Mucosa of rectum (tissue), 2 donors: ENCODE measurements at regions not wholly inside any gene's neighbourhood (a gene's known extent, or its start where the extent isn't known, plus 50 kb on each side); places are given as distances from the start of the nearest gene placed in this dataset.

ENCODE experiments used
- H3K27ac ChIP-seq, 2 donors: one replicate each; pipeline ENCODE4 v1.7.0; 2013; ENCODE audit warnings: inconsistent platforms in 2 of 2, low read depth in 2 of 2, low read length in 2 of 2
- H3K27me3 ChIP-seq, 2 donors: one replicate each; pipeline ENCODE4 v1.7.0; 2013; ENCODE audit warnings: low read length in 2 of 2; ENCODE audit not compliant: control insufficient read depth in 2 of 2, insufficient read depth in 2 of 2
- H3K36me3 ChIP-seq, 2 donors: one replicate each; pipeline ENCODE4 v1.7.0; 2013; ENCODE audit warnings: low read length in 2 of 2; ENCODE audit not compliant: control insufficient read depth in 2 of 2, insufficient read depth in 2 of 2
- H3K4me1 ChIP-seq, 2 donors: one replicate each; pipeline ENCODE4 v1.7.0; 2013; ENCODE audit warnings: low read length in 2 of 2, mild to moderate bottlenecking in 1 of 2; ENCODE audit not compliant: control insufficient read depth in 2 of 2, insufficient read depth in 2 of 2
- H3K4me3 ChIP-seq, 2 donors: one replicate each; pipeline ENCODE4 v1.7.0; 2013; ENCODE audit warnings: low read length in 2 of 2
- H3K9ac ChIP-seq, 2 donors: one replicate each; pipeline ENCODE4 v1.7.0; 2013; ENCODE audit warnings: low read length in 2 of 2, low read depth in 1 of 2, mild to moderate bottlenecking in 1 of 2
- H3K9me3 ChIP-seq, 2 donors: one replicate each; pipeline ENCODE4 v1.7.0; 2013; ENCODE audit warnings: low read length in 2 of 2; ENCODE audit not compliant: control insufficient read depth in 2 of 2
- donor health status: healthy.
- donor health status: Normal muscosa, but diverticular disease.

DNA sequence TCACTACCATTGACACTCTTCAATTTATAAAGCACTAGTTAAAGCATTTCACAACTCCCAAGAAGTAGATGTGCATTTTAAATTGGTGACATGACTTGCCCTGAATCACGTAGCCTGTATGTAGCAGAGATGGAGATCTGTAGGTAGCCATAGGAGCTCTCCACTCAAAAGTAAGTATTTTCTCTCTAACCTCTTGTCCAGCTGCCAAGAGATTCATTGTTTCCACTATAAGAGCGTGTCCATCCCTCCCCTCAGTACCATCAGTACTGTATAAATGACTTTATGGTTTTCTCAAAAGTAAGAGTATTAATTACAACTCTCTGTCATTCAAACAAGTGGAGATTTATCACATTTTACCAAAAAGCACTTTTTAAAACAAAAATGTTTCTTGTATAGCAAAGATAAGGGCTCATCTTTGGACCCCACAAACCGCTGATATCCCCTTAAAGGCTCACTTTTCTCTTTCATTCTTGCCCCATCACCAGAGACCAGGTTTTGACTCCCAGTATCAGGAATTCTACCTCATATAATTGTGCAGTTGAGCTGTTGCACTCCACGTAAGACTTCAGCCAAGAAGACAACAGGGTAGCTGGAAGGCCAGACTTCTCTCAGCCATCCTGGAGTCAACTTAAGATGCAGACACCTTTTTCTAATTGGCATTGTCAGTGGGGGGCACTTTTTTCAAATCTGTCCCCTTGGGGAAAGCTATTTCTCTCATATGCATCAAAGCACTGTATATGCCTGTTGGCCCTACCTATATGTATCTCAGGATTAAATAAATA, 78.0 kb upstream of the GALNT5 start:
- Histone ChIP-seq H3K9ac (no peak overlapping the region), H3K9me3 (no peaks in the 10 kb centered on the region), H3K27ac (no peak overlapping the region), H3K4me3 (no peak overlapping the region), H3K27me3 (no peaks in the 10 kb centered on the region), H3K36me3 (no peaks in the 10 kb centered on the region), H3K4me1 (no peaks in the 10 kb centered on the region)

DNA sequence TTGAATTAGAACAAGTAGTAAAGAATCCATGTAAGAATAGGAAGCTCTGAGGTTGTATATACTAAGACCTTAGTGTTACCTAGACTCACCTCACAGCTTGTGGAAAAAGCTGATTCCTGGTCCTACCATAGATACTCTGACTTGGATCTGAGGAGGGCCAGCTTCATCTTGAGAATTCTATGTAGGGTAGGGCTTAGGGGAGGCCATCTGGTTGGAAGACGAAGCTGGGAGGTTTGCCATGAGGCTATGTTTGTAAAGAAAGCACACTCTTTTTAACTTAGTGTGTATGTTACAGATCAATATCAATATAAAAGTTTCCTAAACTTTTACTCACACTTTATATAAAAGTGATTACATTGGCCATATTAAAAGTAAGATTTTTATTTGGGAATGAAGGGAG, 77.1 kb upstream of the GALNT5 start:
- Histone ChIP-seq H3K4me1 (no peaks in the 10 kb centered on the region), H3K27me3 (no peaks in the 10 kb centered on the region), H3K4me3 (no peak overlapping the region), H3K27ac (no peak overlapping the region), H3K9ac (no peak overlapping the region), H3K9me3 (no peaks in the 10 kb centered on the region), H3K36me3 (no peaks in the 10 kb centered on the region)

DNA sequence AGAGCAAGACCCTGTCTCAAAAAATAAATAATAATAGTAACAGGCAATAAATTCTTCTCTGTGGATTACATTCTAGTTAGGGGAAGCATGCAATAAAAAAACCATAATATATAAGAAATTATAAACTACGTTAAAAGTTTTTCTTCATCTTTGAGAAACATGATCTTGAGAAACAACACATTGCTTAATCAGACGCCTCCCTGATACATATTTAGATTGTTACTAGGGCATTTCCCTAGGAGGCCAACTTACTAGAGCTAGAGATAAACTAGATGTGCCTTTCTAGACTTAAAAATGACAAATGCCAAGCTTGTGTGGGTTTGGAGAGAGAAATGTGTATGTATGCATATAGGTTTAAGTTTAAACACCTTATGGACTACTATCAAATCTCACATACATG, 76.3 kb upstream of the GALNT5 start:
- Histone ChIP-seq H3K27ac (no peak overlapping the region), H3K9ac (no peak overlapping the region), H3K9me3 (no peaks in the 10 kb centered on the region), H3K4me3 (no peak overlapping the region), H3K4me1 (no peaks in the 10 kb centered on the region), H3K27me3 (no peaks in the 10 kb centered on the region), H3K36me3 (no peaks in the 10 kb centered on the region)

DNA sequence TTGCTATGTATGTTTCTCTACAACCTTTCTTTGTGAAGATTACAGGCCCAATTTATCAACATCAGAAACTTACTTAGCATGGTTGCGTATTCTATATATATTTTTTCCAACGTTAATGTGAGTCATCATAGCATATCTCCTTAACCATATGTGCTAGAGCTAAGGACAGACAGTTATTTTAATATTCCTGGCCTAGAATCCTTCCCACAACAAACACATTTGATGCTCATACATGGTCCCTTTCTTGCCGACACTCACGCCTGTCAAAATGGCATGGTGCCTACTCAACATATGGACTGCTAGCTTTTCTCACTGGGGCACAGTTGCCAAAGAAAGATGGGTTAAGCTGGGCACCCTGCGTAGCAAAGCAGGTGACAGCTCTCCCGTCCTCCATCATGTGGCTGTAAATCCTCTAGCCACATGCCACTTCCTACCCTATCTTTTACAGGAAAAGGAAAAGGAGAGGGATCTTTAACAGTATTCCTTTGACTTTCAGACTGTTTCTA, 75.2 kb upstream of the GALNT5 start:
- Histone ChIP-seq H3K27ac (peak overlapping the region in 1 of 2 donors; percentile 5), H3K9me3 (no peaks in the 10 kb centered on the region), H3K27me3 (no peaks in the 10 kb centered on the region), H3K4me1 (no peaks in the 10 kb centered on the region), H3K4me3 (no peak overlapping the region), H3K9ac (no peak overlapping the region), H3K36me3 (no peaks in the 10 kb centered on the region)

DNA sequence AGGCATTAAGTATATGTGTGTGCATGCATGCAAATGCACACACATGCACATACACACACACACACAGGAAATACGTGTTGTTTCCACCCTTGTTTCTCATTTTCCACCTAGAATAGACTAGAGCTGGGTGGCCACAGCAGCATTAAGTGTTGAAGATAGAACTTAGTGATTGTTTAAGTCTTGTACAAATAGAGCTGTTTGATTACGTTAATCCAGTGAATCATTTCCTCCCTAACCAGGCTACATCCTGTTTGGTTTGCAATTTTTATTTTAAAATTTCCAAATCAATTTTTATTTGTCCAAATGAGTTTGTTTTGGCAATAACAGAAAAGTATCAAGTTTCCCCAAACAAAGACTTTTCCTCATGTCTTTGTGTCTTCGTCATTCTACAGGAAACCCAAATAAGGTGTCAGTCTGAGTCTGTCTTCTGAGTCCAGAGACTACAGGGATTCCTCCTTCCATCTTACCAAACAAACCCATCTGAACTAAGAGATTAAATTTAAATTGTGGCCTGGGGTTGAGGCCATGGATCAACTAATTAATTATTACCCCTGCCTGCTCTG, 74.6 kb upstream of the GALNT5 start:
- Histone ChIP-seq H3K27ac (peak overlapping the region; percentile 5 to 28), H3K36me3 (no peaks in the 10 kb centered on the region)

DNA sequence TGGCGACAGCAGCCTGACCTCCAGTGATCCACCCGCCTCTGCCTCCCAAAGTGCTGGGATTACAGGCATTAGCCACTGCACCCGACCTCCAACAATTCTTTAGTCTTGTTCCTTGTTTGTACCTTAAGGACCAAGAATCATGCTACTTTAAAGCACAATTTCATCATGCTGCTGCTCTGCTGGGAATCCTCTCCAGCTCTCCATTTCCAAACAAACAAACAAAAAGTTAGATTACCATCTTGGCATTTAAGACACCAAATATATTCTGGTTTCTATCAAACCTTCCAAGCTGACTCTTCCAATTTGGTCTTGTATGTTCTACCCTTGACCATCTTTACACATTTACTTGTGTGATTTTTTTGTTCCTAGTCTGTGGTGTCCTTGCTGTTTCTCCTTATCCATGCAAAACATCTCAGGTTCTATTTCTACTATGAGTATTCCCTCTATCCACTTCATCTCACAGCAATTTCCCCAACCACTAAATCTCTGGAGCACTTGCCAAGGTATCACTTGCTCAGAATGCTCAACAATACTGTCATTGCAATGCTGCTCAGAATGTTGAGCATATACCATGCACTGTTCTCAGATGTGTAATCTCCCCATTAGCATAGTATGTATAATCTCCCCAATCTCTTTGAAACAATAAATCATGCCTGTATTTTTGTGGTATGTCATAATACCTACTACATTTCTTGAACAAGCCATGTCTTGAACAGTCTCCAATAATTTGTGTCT, 73.2 kb upstream of the GALNT5 start:
- no peak overlapping the region for H3K4me3 ChIP-seq
- H3K36me3 ChIP-seq, result no peaks in the 10 kb centered on the region
- H3K27ac ChIP-seq, result no peak overlapping the region
- no peaks in the 10 kb centered on the region for H3K4me1 ChIP-seq
- H3K9me3 ChIP-seq, result no peaks in the 10 kb centered on the region
- no peaks in the 10 kb centered on the region for H3K27me3 ChIP-seq
- no peak overlapping the region for H3K9ac ChIP-seq

More for the DNA sequence above, 74.6 kb upstream of the GALNT5 start:
- no peaks in the 10 kb centered on the region for H3K4me1 ChIP-seq
- H3K4me3 ChIP-seq, result no peak overlapping the region
- H3K9me3 ChIP-seq, result no peaks in the 10 kb centered on the region
- no peak overlapping the region for H3K9ac ChIP-seq
- no peaks in the 10 kb centered on the region for H3K27me3 ChIP-seq

DNA sequence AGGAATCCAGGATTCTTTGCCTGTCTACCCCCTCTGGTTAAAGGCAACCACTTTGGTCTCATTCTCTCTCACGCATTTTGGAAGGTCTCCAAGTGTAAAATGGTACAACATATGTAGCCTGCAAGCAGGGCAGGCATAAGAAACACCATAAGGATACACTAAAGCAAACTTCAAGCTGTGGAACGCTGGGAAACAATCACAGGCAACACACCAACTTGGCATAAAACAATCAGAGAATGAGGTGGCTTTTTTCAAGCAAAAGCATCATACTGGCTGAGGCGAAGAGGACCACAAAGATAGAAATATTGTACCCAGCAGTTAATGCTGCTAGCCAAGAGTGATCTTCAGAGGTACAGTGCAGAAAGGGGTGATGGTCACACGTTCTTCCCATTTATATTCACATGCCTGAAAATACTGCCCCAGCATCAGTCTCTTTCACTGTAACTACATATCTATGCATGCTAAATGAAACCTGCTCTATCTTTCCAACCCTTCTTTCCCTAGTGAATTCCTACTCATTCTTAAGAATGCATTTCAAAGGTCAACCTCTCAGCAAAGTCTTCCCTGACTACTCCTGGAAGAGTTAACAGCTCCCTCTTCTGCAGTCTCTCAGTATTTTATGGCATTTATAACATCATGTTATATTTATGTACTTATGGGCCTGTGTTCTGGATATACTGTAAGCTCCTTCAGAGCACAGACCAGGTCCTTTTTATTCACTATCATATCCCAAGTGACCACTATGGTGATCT, 71.9 kb upstream of the GALNT5 start:
- Histone ChIP-seq H3K4me1 (no peaks in the 10 kb centered on the region), H3K9me3 (no peaks in the 10 kb centered on the region), H3K9ac (no peak overlapping the region), H3K4me3 (no peak overlapping the region), H3K27me3 (no peaks in the 10 kb centered on the region), H3K27ac (no peak overlapping the region), H3K36me3 (no peaks in the 10 kb centered on the region)

DNA sequence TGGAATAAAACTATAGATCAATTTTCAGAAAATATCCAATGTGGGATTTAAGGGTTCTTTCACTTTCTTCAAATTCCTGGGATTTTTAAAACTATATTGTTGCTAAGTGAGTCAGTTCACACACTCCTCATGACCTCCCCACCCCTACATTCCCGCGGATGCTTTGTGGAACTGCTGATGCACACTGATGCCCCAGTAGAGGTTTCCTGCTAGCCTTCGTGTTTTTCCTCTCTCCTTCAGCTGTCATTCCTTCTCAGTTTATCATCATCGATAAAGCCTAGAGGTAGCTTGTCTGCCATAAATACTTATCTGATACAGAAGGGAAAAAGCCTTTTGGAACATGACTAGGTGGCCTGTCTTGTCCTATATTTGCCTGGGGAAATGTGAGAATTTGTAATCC, 67.4 kb upstream of the GALNT5 start:
- Histone ChIP-seq H3K27ac (no peak overlapping the region), H3K9me3 (no peaks in the 10 kb centered on the region), H3K9ac (no peak overlapping the region), H3K27me3 (no peaks in the 10 kb centered on the region), H3K4me1 (no peaks in the 10 kb centered on the region), H3K36me3 (no peaks in the 10 kb centered on the region), H3K4me3 (no peak overlapping the region)

DNA sequence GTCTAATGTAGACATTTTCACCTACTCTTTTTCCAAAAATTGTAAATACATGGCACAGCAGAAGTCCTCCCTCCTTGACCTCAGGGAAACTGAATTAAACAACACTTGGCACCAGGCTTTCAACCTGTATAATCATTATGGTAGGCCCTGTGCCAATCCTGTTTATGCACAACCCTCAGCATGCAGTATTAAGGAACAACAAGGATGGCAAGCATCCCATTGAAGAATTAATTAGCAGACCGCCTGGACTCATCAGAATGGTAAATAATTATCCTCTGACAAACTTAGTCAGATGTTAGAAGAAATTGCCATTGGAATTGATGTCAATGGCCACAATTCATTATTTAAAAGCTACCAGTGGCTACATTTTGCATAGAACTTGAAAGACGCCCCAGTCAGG, 66.3 kb upstream of the GALNT5 start:
- Histone ChIP-seq H3K4me3 (no peak overlapping the region), H3K27me3 (no peaks in the 10 kb centered on the region), H3K9me3 (no peaks in the 10 kb centered on the region), H3K36me3 (no peaks in the 10 kb centered on the region), H3K27ac (no peak overlapping the region), H3K4me1 (no peaks in the 10 kb centered on the region), H3K9ac (no peak overlapping the region)
